Testis (tissue), 2 donors: ENCODE measurements at regions not wholly inside any gene's neighbourhood (a gene's known extent, or its start where the extent isn't known, plus 50 kb on each side); places are given as distances from the start of the nearest gene placed in this dataset.

Experiments
- CTCF ChIP-seq, 3 experiments: fragments of 450-650 bp in 2 of 3; fragments of 200-600 bp in 1 of 3; sonication (generic) in 1 of 3; IDR thresholded peaks; one replicate each; pipeline ENCODE4 v1.5.1; 2016 to 2019; ENCODE audit warnings: antibody characterized with exemption in 3 of 3, mild to moderate bottlenecking in 2 of 3, moderate library complexity in 1 of 3
- POLR2A ChIP-seq: fragments of 450-650 bp; IDR thresholded peaks from one replicate; pipeline ENCODE4 v1.6.1; 2017; ENCODE audit warnings: antibody characterized with exemption, mild to moderate bottlenecking, moderate library complexity

GRCh38 chr5:89200899-89201298 lies 317.9 kb upstream of the MEF2C start:
- TF ChIP-seq CTCF (IDR thresholded peaks at IDR 0.05) (no peak), POLR2A (no peak)
